OCI-LY7 (cell line): ENCODE measurements at regions not wholly inside any gene's neighbourhood (a gene's known extent, or its start where the extent isn't known, plus 50 kb on each side); places are given as distances from the start of the nearest gene placed in this dataset.

Source experiments
- BruUV-seq: library from RNA; stranded (reverse); fragments of 400-500 nt; replicated peaks from 2 replicates; lab custom pipeline; 2021; lab: Mats Ljungman, UMichigan
- CTCF ChIA-PET: fragments of 300-600 bp; sonication (Branson Sonifier 250); formaldehyde crosslinking; loops from one replicate; lab custom pipeline; 2022; ENCODE audit warnings: antibody characterized with exemption; ENCODE audit not compliant: unreplicated experiment; lab: Charles Lee
- POLR2A ChIA-PET: fragments of 300-600 bp; sonication (Branson Sonifier 250); formaldehyde crosslinking; loops from one replicate; lab custom pipeline; 2022; ENCODE audit warnings: antibody characterized with exemption; lab: Charles Lee
- DNase-seq: peaks from one replicate; pipeline ENCODE4 v3.0.0-alpha.2; 2015; ENCODE audit warnings: low spot score
- H2AFZ ChIP-seq: fragments of 200-600 bp; sonication (generic), shearing (Covaris generic); 2 replicates; pipeline ENCODE4 v1.6.1; 2014; ENCODE audit warnings: mild to moderate bottlenecking, antibody characterized with exemption, low read length, moderate library complexity
- H3K27ac ChIP-seq: fragments of 200-600 bp; sonication (generic); 2 replicates; pipeline ENCODE4 v1.5.1; 2014; ENCODE audit warnings: mixed run types, low read depth, mild to moderate bottlenecking, moderate library complexity, low read length, inconsistent platforms; ENCODE audit not compliant: poor library complexity, severe bottlenecking
- H3K36me3 ChIP-seq: fragments of 200-600 bp; sonication (generic); 2 replicates; pipeline ENCODE4 v1.6.1; 2014; ENCODE audit warnings: mild to moderate bottlenecking, antibody characterized with exemption, low read length, moderate library complexity, mixed read lengths; ENCODE audit not compliant: insufficient read depth
- H3K4me1 ChIP-seq: fragments of 200-600 bp; sonication (generic); 2 replicates; pipeline ENCODE4 v1.5.1; 2014; ENCODE audit warnings: mild to moderate bottlenecking, low read length; ENCODE audit not compliant: insufficient read depth, poor library complexity, severe bottlenecking
- H3K4me2 ChIP-seq: fragments of 200-600 bp; sonication (generic); 2 replicates; pipeline ENCODE4 v1.6.1; 2014; ENCODE audit warnings: mild to moderate bottlenecking, low read length
- H3K4me3 ChIP-seq: fragments of 200-600 bp; sonication (generic); 2 replicates; pipeline ENCODE4 v1.5.1; 2014; ENCODE audit warnings: mild to moderate bottlenecking, low read depth, low read length; ENCODE audit not compliant: poor library complexity, severe bottlenecking
- H3K79me2 ChIP-seq: fragments of 200-600 bp; sonication (generic); 2 replicates; pipeline ENCODE4 v1.6.1; 2016; ENCODE audit warnings: low read depth, mild to moderate bottlenecking, low read length, moderate library complexity, mixed read lengths; ENCODE audit not compliant: insufficient read depth
- H3K9me2 ChIP-seq: fragments of 200-600 bp; sonication (generic); 2 replicates; pipeline ENCODE4 v1.6.1; 2016; ENCODE audit warnings: mild to moderate bottlenecking, low read length, mixed read lengths; ENCODE audit not compliant: insufficient read depth
- H3K9me3 ChIP-seq: fragments of 200-600 bp; sonication (generic); 2 replicates; pipeline ENCODE4 v1.6.1; 2014; ENCODE audit warnings: mild to moderate bottlenecking, mixed run types, low read length, mixed read lengths
- H4K20me1 ChIP-seq: fragments of 200-600 bp; sonication (generic); 2 replicates; pipeline ENCODE4 v1.6.1; 2014; ENCODE audit warnings: mild to moderate bottlenecking, antibody characterized with exemption, low read length, moderate library complexity, mixed read lengths; ENCODE audit not compliant: insufficient read depth
- EZH2phosphoT487 ChIP-seq: fragments of 200-600 bp; sonication (generic); IDR thresholded peaks from 2 replicates; pipeline ENCODE4 v1.6.1; 2018; ENCODE audit warnings: low read depth, borderline replicate concordance, mild to moderate bottlenecking, mixed run types, antibody characterized with exemption, low read length, moderate library complexity, mixed read lengths
- intact Hi-C: fragments of 100-400 bp; cut with micrococcal nuclease; formaldehyde crosslinking; loops from one replicate; pipeline ENCODE4 v1.10.0; 2022; ENCODE audit not compliant: unreplicated experiment
- TF ChIP-seq, protein P1 (sequence below): fragments of 200-600 bp; sonication (generic); conservative IDR thresholded peaks from 2 replicates; pipeline ENCODE4 v1.5.1; 2014; ENCODE audit warnings: mild to moderate bottlenecking, antibody characterized with exemption, low read length, moderate library complexity, mixed read lengths

DNA sequence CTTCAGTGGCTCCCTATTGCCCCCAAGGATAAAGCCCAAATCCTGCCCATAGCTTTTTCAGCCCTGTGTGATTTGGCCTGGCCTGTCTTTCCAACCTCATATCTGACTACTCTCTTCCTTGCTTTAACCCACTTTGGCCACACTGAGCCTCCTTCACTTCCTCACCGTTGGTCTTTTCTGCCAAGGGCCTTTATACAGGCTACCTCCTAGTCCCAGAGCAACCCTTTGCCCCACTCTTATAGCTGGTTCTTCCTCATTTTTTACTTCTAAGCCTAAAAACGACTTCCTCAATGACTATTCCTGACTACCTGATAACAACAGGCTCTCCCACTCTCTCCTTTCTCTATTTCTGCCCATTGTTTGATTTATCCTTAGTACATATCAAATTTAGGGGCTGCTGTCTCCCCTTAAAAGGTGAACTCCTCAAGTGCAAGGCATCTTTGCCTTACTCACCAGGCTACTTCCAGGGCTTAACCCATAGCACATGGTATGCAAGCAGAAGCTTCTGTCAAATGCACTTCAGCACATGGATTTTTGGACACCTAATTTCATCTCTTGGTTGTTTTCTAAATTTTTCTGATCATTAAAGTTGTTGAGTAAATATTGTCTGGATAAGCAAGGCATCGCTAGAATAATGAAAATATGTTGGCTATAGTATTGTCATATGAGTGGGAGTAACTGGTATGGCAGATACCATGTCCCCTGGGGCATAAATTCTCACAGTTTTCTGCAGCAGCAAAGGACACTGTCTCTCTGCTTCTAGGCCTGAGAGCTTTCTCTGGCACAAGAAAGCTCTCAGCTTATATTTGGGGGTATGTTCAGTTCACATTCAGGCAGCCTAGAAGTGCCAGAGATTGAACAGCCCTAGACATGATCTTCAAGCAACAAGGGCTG lies 201.5 kb upstream of the GPR26 start:
- ChIA-PET POLR2A (interaction anchor here (0.6 to 0.7 kb wide), 4 partner anchors 10 to 383 kb away, joined by 3 to 4 read pairs (median 4); no protein-coding TSS in a partner anchor), CTCF (interaction anchor here (0.6 kb wide), 1 partner anchor 58 kb away, joined by 4 read pairs; no protein-coding TSS in a partner anchor)
- TF ChIP-seq EZH2phosphoT487: no peak
- TF ChIP-seq, protein P1, sequence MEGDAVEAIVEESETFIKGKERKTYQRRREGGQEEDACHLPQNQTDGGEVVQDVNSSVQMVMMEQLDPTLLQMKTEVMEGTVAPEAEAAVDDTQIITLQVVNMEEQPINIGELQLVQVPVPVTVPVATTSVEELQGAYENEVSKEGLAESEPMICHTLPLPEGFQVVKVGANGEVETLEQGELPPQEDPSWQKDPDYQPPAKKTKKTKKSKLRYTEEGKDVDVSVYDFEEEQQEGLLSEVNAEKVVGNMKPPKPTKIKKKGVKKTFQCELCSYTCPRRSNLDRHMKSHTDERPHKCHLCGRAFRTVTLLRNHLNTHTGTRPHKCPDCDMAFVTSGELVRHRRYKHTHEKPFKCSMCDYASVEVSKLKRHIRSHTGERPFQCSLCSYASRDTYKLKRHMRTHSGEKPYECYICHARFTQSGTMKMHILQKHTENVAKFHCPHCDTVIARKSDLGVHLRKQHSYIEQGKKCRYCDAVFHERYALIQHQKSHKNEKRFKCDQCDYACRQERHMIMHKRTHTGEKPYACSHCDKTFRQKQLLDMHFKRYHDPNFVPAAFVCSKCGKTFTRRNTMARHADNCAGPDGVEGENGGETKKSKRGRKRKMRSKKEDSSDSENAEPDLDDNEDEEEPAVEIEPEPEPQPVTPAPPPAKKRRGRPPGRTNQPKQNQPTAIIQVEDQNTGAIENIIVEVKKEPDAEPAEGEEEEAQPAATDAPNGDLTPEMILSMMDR: no peak
- H3K4me2 ChIP-seq: no peak overlapping the region
- BruUV-seq: no TSS peak
- no peaks in the 10 kb centered on the region for H3K4me1 ChIP-seq
- no peaks in the 10 kb centered on the region for H3K9me2 ChIP-seq
- H4K20me1 ChIP-seq: no peaks in the 10 kb centered on the region
- H3K4me3 ChIP-seq: no peak overlapping the region
- no peaks in the 10 kb centered on the region for H3K79me2 ChIP-seq
- H2AFZ ChIP-seq: no peak overlapping the region
- intact Hi-C loops: no loop called here
- H3K27ac ChIP-seq: no peak overlapping the region
- no peak for DNase-seq
- no peaks in the 10 kb centered on the region for H3K9me3 ChIP-seq
- no peaks in the 10 kb centered on the region for H3K36me3 ChIP-seq

DNA sequence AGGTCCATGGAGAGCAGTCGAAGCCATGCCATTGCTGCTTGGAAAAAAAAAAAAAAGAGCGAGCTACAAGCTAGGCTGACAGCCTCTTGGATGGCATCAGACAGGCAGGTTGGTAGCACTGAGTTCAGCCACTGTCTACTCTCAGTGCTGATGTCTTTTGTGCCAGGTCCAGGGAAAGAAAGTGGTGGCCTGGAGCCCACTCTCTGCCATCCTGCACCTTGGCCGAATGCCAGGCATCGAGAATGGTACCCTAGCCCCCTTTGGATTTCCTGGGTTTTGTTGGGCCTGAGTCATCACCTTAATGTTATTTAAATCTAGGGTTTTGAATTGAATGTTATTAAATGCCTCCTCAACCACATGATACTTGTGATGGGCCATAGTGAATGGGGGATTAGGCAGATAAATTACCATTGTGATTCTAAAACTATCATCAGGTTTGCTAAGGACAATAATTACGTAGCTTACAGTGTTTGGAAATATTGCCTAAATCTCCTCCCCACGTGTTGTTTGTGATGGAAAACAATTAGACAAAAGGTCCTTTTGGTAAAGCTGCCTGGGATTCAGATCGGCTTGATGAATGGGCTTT lies 195.7 kb upstream of the GPR26 start:
- Histone ChIP-seq H3K9me2 (no peaks in the 10 kb centered on the region), H3K9me3 (no peaks in the 10 kb centered on the region), H3K36me3 (no peaks in the 10 kb centered on the region), H3K4me2 (no peak overlapping the region), H4K20me1 (no peaks in the 10 kb centered on the region), H3K27ac (no peak overlapping the region), H3K4me3 (no peak overlapping the region), H2AFZ (no peak overlapping the region), H3K79me2 (no peaks in the 10 kb centered on the region), H3K4me1 (no peaks in the 10 kb centered on the region)
- ChIA-PET POLR2A (interaction anchor here (0.6 kb wide), 1 partner anchor 622 kb away, joined by 5 read pairs; no protein-coding TSS in a partner anchor), CTCF (no interaction called here)
- intact Hi-C loops: no loop called here
- no TSS peak for BruUV-seq
- DNase-seq: no peak
- TF ChIP-seq, protein P1: no peak
- TF ChIP-seq EZH2phosphoT487: no peak

DNA sequence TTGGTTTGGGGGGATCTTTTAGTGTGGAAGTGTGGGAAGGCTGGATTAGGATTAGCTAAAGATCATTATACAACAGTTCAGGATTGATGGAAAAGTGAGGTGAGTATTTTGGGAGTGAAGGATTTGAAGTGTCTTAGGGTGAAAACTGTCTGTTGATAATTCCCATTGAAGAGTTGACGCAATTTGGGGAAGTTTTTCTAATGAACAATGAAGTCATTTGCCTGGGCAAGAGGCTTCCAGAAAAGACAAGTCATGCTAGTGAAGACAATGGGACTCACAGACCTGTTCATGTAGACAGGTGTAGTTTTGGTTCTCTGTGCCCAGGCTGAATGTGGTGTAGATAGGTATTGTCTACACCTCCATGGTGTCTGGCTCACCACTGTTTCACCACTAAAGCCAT lies 194.3 kb upstream of the GPR26 start:
- POLR2A ChIA-PET: no interaction called here
- no peak overlapping the region for H3K4me3 ChIP-seq
- H3K9me3 ChIP-seq: no peaks in the 10 kb centered on the region
- intact Hi-C loops: no loop called here
- no peaks in the 10 kb centered on the region for H4K20me1 ChIP-seq
- H3K4me1 ChIP-seq: no peaks in the 10 kb centered on the region
- no peak overlapping the region for H2AFZ ChIP-seq
- no TSS peak for BruUV-seq
- H3K36me3 ChIP-seq: no peaks in the 10 kb centered on the region
- no peak overlapping the region for H3K27ac ChIP-seq
- H3K4me2 ChIP-seq: no peak overlapping the region
- CTCF ChIA-PET: no interaction called here
- TF ChIP-seq, protein P1: no peak
- TF ChIP-seq EZH2phosphoT487: no peak
- H3K79me2 ChIP-seq: no peaks in the 10 kb centered on the region
- no peak for DNase-seq
- no peaks in the 10 kb centered on the region for H3K9me2 ChIP-seq
